CD4-positive, alpha-beta T cell treated with Interleukin-17A for 1 hour (primary cell): ENCODE measurements at regions not wholly inside any gene's neighbourhood (a gene's known extent, or its start where the extent isn't known, plus 50 kb on each side); places are given as distances from the start of the nearest gene placed in this dataset.

Experiments used
- DNase-seq: peaks from one replicate; pipeline ENCODE4 v3.0.0-alpha.2; 2020

- DNase-seq: no peak
Observed at GRCh38 chr1:172960019-172960418, 90.7 kb downstream of the TNFSF18 start.

- no peak for DNase-seq
Observed at GRCh38 chr1:172960454-172961208, 90.1 kb downstream of the TNFSF18 start.

- no peak for DNase-seq
Observed at GRCh38 chr1:172964864-172965263, 85.9 kb downstream of the TNFSF18 start.

DNA sequence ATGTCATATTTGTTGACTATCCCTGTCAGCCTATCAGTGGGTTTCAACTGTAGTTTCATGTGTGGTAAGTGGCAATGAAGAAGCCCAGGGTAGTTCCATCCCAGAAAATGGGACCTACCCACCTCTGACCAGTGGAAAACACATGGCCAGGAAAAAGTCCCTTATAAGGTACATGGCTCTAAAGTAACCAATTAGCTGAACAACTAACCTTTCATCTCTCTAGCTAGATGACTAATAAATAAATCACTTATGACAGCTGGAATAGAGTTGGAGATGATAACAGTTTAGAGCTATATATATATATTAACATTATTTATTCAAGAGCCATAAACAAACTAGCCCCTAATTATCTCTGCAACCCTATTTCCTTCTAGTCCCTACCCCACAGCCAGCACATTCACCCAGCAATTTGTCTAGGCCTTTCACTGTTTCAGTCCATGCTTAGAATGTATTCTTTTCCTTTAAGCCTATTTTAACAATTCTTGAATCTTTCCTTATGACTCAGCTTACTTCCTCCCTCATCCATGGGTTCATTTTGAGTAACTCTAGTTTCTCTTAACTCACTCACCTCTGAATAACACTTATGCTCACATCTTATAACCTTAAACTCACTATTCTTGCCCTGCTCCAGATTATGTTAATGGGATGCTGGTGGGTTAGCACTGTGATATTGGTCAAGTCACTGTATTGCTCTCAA lies 83.7 kb downstream of the TNFSF18 start:
- DNase-seq: no peak

DNA sequence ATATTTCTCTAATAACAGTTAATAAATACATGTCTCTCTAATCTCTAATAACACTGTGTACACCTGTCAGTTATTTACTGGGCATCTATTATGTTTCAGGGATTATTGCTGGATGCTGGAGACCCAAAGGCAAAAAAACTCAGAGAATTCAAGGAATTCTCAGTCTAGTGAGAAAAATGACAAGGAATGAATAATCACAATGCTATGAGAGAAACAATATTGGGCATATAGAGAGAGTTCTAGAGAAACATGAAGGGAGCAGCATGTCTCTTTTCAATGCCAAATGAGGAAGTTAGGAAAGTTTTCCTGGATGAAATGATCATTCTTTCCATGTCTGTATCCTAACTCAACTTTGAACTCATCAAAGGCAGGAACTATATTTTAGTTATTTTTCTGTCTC lies 82.8 kb downstream of the TNFSF18 start:
- DNase-seq: no peak

DNA sequence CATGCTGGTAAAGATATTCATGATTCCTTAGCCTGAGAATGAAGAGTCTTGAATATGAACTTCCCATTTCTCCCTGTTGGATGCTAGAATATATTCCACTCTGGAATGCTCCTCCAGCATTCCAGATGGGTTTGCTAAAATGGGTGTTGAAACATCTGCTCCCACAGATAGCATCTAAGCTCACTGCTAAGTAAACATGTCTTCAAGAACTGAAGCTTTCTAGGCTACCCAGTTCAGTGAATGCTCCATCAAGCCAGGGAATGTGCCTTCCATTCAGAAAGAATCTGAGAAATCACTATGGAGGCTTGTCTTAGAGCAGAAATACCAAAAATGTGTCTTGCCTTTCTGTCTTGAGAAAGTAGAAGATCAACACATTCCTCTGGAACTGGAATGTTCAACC lies 81.1 kb downstream of the TNFSF18 start:
- DNase-seq: no peak

- no peak for DNase-seq
Observed at GRCh38 chr1:172970186-172970585, 80.6 kb downstream of the TNFSF18 start.

- no peak for DNase-seq
Observed at GRCh38 chr1:172971241-172971640, 79.5 kb downstream of the TNFSF18 start.

GRCh38 chr1:172972258-172972657 lies 78.5 kb downstream of the TNFSF18 start:
- no peak for DNase-seq

DNA sequence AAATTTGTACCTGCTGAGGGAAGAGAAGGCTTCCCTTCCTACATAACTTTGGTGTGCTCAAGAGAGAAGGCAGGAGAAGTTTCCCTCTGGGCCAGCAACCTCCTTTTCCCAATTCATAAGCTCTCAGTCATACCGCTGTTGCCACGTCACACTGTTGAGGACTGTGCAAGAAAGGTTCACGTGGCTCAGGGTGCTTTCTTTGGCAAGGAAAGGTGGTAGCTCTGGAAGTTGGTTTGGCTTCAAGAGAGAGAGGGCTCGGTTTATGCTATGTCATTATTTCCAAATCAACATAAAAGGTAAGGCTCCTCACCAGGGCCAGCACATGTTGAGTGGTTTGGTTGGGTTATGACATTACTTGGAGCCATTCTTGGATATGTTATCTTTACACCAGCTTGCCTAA lies 77.3 kb downstream of the TNFSF18 start:
- no peak for DNase-seq

DNA sequence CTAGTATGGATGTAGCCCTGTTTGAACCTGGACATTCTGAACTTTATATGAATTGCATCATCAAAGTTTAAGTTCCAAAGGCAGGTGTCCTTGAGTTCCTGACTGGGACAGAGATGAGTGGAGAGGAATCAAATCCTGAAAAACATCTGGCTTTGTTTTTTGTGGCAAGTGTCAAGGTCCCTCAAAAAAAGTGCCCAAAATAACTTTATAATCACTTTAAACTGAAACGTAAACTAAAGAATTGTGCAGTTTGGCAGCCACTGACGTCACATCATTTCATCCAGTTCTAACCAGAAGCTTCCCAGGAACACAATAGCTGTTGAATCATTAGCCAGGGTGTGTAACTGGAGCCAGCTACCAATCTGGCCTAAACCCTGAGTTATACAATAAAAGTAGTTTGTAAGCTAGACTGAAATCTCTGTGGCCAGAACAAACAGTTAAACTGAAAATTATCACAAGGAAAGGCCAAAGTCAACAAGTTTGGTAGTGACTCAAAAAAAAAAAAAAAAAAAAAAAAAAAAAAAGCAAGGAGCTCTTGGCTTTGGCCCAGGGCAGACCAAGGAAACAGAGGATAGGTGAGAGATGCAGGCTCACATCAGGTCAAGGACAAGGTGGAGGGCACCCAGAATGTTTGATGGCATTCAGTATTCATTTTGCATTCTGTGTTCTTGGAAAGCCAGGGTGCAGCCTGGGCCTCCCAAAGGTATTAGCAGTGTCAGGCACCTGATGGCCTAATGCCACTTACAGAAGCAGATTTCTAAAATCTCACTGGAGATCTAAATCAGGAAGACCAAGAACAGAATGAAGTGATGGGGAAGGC lies 74.3 kb downstream of the TNFSF18 start:
- no peak for DNase-seq

GRCh38 chr1:172977296-172978017 lies 73.3 kb downstream of the TNFSF18 start:
- DNase-seq: no peak

GRCh38 chr1:172978595-172978994 lies 72.1 kb downstream of the TNFSF18 start:
- DNase-seq: no peak

GRCh38 chr1:172979828-172980227 lies 70.9 kb downstream of the TNFSF18 start:
- DNase-seq: no peak

- no peak for DNase-seq
Observed at GRCh38 chr1:172980456-172980855, 70.3 kb downstream of the TNFSF18 start.

DNA sequence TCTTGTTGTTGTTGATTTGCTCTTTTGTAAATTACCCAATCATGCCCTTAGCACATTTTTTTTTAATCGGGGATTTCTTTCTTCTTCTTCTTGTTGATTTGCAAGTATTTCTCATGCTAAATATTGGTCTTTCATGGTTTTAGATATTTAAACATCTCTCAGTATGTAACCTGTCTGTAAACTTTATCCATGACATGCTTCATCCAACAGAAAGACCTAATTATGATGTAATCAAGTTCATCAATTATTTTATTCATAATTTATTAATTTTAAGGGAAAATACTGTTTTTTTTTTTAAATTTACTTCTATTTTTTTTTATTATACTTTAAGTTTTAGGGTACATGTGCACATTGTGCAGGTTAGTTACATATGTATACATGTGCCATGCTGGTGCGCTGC lies 69.8 kb downstream of the TNFSF18 start:
- no peak for DNase-seq
